Kidney (tissue), 13 donors: ENCODE measurements at regions not wholly inside any gene's neighbourhood (a gene's known extent, or its start where the extent isn't known, plus 50 kb on each side); places are given as distances from the start of the nearest gene placed in this dataset.

Source experiments
- DNase-seq, 5 donors: peaks; one replicate each; pipeline ENCODE4 v3.0.0-alpha.2; 2013 to 2020
- FAIRE-seq: peaks from 2 replicates; lab custom pipeline; 2012; peaks lifted over from hg19 to GRCh38; lab: Jason Lieb, UNC
- H3K27ac ChIP-seq, 2 donors: one replicate each; pipeline ENCODE4 v1.7.0; 2013; ENCODE audit warnings: low read depth in 2 of 2, low read length in 2 of 2, inconsistent platforms in 1 of 2
- H3K27me3 ChIP-seq: one replicate; pipeline ENCODE4 v1.7.1; 2013; ENCODE audit warnings: low read length, inconsistent platforms; ENCODE audit not compliant: control insufficient read depth, insufficient read depth
- H3K36me3 ChIP-seq, 3 donors: one replicate each; pipeline versions ENCODE4 v1.7.0 to v1.7.1; 2013; ENCODE audit warnings: low read length in 3 of 3, control low read depth in 1 of 3, inconsistent platforms in 1 of 3; ENCODE audit not compliant: insufficient read depth in 3 of 3, control insufficient read depth in 2 of 3
- H3K4me1 ChIP-seq, 3 donors: one replicate each; pipeline versions ENCODE4 v1.7.0 to v1.7.1; 2013; ENCODE audit warnings: low read length in 3 of 3, inconsistent platforms in 1 of 3, low read depth in 1 of 3; ENCODE audit not compliant: control insufficient read depth in 2 of 3, insufficient read depth in 2 of 3
- H3K4me3 ChIP-seq, 3 donors: one replicate each; pipeline versions ENCODE4 v1.7.0 to v1.8.1; 2013; ENCODE audit warnings: low read length in 3 of 3, control low read depth in 1 of 3, inconsistent platforms in 1 of 3
- H3K9ac ChIP-seq, 3 donors: one replicate each; pipeline versions ENCODE4 v1.7.0 to v1.7.1; 2013; ENCODE audit warnings: low read length in 3 of 3, control low read depth in 1 of 3, inconsistent platforms in 1 of 3
- H3K9me3 ChIP-seq, 3 donors: one replicate each; pipeline versions ENCODE4 v1.7.0 to v1.7.1; 2013; ENCODE audit warnings: low read length in 3 of 3, control low read depth in 1 of 3, inconsistent platforms in 1 of 3; ENCODE audit not compliant: control insufficient read depth in 2 of 3, insufficient read depth in 1 of 3
- CTCF ChIP-seq: IDR thresholded peaks from 3 replicates; pipeline ENCODE4 v1.5.1; 2012; ENCODE audit warnings: mild to moderate bottlenecking, moderate library complexity, borderline replicate concordance; ENCODE audit not compliant: insufficient read depth; ENCODE audit errors: extremely low read depth
- intact Hi-C: fragments of 100-400 bp; cut with DNase I; formaldehyde crosslinking; loops from one replicate; pipeline ENCODE4 v1.11.1; 2022
- donor health status: control.
- donor health status: control.
- donor health status: control.
- donor health status: control.
- donor health status: control.
- donor health status: DM: yes; HTN: yes; CAD: no.
- donor health status: Normal renal cell carcinoma (clear cell type).

- FAIRE-seq (no peak), DNase-seq (no peak)
- H3K36me3 ChIP-seq = no peaks in the 10 kb centered on the region
- H3K27me3 ChIP-seq = no peaks in the 10 kb centered on the region
- H3K4me1 ChIP-seq = no peaks in the 10 kb centered on the region
- H3K4me3 ChIP-seq = no peak overlapping the region
- no peak for TF ChIP-seq CTCF
- no peaks in the 10 kb centered on the region for H3K9me3 ChIP-seq
- intact Hi-C loops = no loop called here
- no peak overlapping the region for H3K27ac ChIP-seq
- no peak overlapping the region for H3K9ac ChIP-seq
Observed at GRCh38 chrX:69562904-69563578, 52.9 kb upstream of the EDA start.

GRCh38 chrX:69564665-69565064 lies 51.2 kb upstream of the EDA start:
- H3K27me3 ChIP-seq = peaks cover 2% of the 10 kb centered on the region
- no peak overlapping the region for H3K27ac ChIP-seq
- H3K4me3 ChIP-seq = no peak overlapping the region
- FAIRE-seq (no peak), DNase-seq (no peak)
- no peak overlapping the region for H3K9ac ChIP-seq
- H3K9me3 ChIP-seq = no peaks in the 10 kb centered on the region
- TF ChIP-seq CTCF = no peak
- intact Hi-C loops = no loop called here
- no peaks in the 10 kb centered on the region for H3K4me1 ChIP-seq
- H3K36me3 ChIP-seq = no peaks in the 10 kb centered on the region

DNA sequence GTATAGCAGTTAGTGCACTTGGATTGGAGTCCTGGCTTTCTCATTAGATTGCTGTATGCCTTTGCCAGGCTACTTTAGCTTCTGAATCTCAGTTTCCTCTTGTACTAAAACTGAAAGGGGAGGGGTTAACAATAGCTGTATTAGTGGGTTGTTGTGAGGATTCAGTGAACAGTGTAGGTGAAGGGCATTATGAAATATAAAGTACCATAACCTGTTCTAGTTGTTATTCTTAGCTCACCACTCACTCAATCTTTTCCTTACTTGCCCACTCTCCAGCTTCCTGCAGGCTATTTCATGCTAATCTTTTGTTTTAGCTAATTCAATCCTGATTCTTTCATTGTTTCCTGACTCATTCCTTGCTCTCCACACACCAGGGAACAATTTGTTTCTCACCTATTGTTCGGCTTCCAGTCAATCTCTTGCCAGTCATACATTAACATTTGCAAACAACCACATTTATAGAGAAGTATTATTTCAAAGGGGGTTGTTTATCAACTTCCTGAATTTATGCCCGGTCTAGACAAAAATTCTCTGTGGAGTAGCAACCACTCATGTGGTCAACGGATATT lies 50.6 kb upstream of the EDA start:
- peaks cover 2% of the 10 kb centered on the region for H3K27me3 ChIP-seq
- intact Hi-C loops = no loop called here
- no peak overlapping the region for H3K9ac ChIP-seq
- FAIRE-seq = no peak
- H3K4me3 ChIP-seq = no peak overlapping the region
- no peaks in the 10 kb centered on the region for H3K36me3 ChIP-seq
- DNase-seq = no peak
- H3K9me3 ChIP-seq = no peaks in the 10 kb centered on the region
- no peaks in the 10 kb centered on the region for H3K4me1 ChIP-seq
- no peak for TF ChIP-seq CTCF
- no peak overlapping the region for H3K27ac ChIP-seq
